ENCODE measurements at regions not wholly inside any gene's neighbourhood (a gene's known extent, or its start where the extent isn't known, plus 50 kb on each side); places are given as distances from the start of the nearest gene placed in this dataset.
A peak's percentile ranks its signal among the peaks of the same experiment; 100 is the strongest.

DNA sequence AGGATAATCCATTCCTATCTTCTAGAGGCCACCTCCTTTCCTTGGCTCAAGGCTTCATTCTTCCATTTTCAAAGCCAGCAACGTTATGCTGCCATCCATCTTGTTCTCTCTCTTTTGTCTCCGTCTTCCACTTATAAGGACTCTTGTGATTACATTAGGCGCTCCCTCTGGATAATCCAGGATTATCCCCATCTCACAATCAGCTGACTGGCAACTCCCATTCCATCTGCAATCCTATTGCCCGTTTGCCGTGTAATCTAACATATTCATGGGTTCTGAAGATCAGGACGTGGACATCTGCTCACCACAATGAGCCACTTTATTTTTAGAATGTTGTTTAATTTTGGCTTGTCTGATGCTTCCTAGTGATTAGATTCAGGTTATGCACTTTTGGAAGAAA is 89.3 kb downstream of the EBNA1BP2 start:
- H3K4me3 ChIP-seq (ENCODE audit: low read depth, low read length): no peak overlapping the region
- TF ChIP-seq, protein P1, sequence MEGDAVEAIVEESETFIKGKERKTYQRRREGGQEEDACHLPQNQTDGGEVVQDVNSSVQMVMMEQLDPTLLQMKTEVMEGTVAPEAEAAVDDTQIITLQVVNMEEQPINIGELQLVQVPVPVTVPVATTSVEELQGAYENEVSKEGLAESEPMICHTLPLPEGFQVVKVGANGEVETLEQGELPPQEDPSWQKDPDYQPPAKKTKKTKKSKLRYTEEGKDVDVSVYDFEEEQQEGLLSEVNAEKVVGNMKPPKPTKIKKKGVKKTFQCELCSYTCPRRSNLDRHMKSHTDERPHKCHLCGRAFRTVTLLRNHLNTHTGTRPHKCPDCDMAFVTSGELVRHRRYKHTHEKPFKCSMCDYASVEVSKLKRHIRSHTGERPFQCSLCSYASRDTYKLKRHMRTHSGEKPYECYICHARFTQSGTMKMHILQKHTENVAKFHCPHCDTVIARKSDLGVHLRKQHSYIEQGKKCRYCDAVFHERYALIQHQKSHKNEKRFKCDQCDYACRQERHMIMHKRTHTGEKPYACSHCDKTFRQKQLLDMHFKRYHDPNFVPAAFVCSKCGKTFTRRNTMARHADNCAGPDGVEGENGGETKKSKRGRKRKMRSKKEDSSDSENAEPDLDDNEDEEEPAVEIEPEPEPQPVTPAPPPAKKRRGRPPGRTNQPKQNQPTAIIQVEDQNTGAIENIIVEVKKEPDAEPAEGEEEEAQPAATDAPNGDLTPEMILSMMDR (IDR thresholded peaks at IDR 0.05; ENCODE audit: borderline replicate concordance, insufficient read depth, low read depth, low read length): no peak

DNA sequence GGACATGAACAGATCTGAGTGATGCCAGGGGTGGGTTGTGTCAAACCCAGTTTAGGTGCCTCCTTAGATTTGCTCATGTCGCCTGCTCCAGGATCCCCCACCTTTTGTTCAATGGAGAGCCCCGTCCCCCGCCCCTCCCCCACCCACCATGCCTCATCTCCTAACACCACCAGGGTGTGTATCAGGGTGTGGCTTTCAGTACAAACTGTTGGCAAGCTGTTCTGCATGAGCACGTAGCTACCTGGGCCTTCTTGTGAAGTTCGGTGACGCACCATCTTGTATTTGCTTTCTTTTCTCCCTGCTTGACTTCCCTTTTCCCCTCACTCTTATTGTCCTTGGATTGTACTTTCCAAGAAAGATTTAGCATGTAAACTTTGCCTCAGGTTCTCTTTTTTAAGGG is 94.8 kb downstream of the EBNA1BP2 start:
- H3K4me3 ChIP-seq (ENCODE audit: low read depth, low read length): no peak overlapping the region
- TF ChIP-seq, protein P1 (IDR thresholded peaks at IDR 0.05; ENCODE audit: borderline replicate concordance, insufficient read depth, low read depth, low read length): no peak

DNA sequence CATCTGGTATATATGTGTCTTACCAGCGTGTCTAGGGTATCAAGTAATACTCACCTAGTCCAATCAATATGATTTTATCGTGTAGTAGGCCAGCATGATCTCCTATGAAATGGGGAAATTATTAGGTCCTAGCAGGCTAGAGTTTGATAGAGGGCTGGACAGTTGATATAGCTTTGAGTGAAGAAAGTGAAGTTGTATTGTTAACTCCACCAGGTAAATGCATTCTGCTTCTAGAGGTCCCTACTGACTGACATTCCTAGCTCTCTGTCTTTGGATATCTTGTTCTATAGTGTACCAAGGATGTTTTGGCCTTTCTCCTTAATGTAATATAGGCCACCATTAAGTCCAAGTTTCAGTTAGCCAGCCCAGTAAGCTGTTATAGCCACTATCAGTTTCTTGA is 97.4 kb downstream of the EBNA1BP2 start:
- TF ChIP-seq, protein P1 (IDR thresholded peaks at IDR 0.05; ENCODE audit: borderline replicate concordance, insufficient read depth, low read depth, low read length): no peak
- H3K4me3 ChIP-seq (ENCODE audit: low read depth, low read length): no peak overlapping the region

DNA sequence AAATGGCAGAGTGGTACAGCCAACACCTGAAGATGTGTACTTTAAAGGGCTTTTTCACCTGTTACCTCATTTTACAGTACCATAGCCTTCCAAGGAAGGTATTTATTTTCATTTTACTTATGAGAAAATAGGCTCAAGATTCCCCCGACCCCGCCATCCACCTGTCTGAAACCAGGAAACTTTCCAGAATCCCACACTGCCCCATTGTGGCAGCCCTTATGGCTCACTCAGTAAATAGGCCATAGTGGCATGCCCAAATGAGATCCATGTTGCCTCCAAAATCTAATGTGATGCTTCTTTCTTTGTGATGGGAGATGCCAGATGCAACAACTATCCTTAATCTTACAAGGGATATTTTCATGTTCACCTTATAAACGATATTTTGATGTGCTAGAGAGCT is 97.8 kb downstream of the EBNA1BP2 start:
- TF ChIP-seq, protein P1 (IDR thresholded peaks at IDR 0.05; ENCODE audit: borderline replicate concordance, insufficient read depth, low read depth, low read length): no peak
- H3K4me3 ChIP-seq (ENCODE audit: low read depth, low read length): no peak overlapping the region

DNA sequence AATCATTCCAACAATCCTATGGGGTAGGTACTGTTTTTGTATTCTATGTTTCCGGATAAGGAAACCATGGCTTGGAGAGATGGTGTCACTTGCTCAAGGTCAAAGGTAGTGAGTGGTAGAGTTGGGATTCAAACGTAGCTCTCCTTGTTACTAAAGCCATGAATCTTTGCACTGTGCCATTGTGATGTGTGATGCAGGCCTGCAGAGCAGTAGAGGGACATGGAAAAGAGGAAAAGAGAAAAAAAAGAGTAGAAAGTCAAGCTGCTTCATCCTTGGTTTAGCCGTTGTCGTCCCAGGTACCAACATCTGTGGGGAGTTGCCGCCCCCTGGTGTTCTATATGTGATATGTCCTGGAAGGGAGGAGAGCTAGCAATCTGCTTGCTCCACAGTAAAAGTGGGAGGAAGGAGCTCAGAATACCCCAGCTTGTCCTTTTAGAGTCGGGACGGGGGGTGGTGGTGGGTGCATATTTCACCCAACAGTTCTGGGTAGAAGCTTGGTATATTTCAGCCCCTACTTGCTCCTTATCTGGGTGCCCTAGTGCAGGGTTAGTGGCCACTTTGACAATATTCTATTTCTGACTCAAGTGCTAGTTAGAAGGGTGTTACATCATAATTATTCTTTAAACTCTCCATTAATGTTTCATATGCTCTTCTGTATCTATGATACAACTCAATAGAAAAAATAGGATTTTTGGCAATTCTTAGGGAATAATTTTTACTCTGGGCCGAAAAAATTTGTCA is 98.4 kb downstream of the EBNA1BP2 start:
- TF ChIP-seq, protein P1 (IDR thresholded peaks at IDR 0.05; ENCODE audit: borderline replicate concordance, insufficient read depth, low read depth, low read length): peak; percentile 66
- no peak overlapping the region for H3K4me3 ChIP-seq (ENCODE audit: low read depth, low read length)

DNA sequence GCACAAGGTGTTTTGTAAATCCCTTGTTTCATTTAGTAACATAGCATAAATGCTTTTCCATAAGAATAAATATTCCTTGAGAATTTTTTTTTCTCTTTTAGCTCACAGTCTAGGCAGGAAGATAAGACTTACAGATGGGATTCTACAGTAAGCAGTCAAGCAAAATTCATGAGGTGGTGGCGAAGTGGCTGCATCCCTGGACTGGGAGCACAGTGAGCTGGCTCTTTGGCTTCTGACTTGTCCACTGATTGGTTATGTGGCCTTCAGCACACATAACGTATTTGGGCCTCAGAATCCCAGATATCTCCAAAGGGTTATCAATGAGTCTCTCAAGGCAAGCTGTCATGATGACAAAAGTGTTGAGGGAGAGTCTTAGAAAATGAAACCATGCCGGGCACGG is 99.8 kb downstream of the EBNA1BP2 start:
- H3K4me3 ChIP-seq (ENCODE audit: low read depth, low read length): no peak overlapping the region
- TF ChIP-seq, protein P1 (IDR thresholded peaks at IDR 0.05; ENCODE audit: borderline replicate concordance, insufficient read depth, low read depth, low read length): no peak

DNA sequence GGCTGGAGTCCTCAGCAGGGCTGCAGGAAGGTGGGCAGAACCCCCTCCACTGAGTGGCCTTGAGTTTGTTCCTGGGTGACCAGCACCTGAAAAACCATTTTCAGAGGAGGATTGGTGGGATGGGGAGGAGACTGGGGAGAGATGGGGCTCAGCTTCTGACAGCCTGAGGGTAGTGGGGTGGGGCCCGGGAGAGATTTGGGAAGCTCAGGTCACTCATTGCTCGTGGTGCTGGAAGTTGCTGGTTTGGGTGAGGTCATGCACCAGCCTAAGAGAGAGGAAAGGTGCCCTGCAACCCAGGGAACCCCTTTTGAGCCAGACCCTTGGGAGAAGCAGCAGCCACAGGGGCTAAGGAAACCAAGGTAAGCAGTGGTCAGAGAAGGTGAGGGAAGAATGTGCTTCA is 100.8 kb downstream of the EBNA1BP2 start:
- no peak overlapping the region for H3K4me3 ChIP-seq (ENCODE audit: low read depth, low read length)
- TF ChIP-seq, protein P1 (IDR thresholded peaks at IDR 0.05; ENCODE audit: borderline replicate concordance, insufficient read depth, low read depth, low read length): no peak
